HG03354 (cell line): ENCODE measurements at regions not wholly inside any gene's neighbourhood (a gene's known extent, or its start where the extent isn't known, plus 50 kb on each side); places are given as distances from the start of the nearest gene placed in this dataset.
"Not testable (repeated sequence)": the region's sequence is repeated elsewhere in the genome, so short reads cannot be mapped to it uniquely, and the experiment has no call there.

ENCODE experiments used
- ATAC-seq: cut with Tn5 transposase; IDR thresholded peaks from one replicate; pipeline ENCODE4 v1.9.1; 2021; ENCODE audit warnings: mild to moderate bottlenecking; ENCODE audit not compliant: unreplicated experiment, poor library complexity, severe bottlenecking

- ATAC-seq, result no peak
Observed at GRCh38 chrX:65838674-65839073, 171.2 kb downstream of the MSN start.

- ATAC-seq, result no peak
Observed at GRCh38 chrX:65837875-65838549, 170.6 kb downstream of the MSN start.

DNA sequence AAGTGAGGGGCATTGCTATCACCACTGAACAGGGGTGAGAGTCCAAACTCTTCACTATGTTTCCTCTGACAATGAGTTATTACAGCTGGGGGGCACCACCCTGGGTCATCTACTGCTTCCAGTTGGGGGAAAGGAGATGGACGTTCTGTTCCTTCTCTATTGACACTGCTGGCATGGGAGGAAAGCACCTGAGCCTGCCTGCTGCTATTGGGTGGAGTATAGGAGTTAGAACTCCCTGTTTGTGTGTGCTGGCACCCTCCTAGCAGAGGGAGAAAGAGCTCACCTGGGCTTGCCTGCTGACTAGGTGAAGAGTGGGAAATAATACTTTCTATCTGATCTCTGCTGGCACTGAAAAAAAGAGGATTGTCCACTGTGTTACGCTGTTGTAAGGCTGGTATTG is 163.8 kb downstream of the MSN start:
- ATAC-seq, result no peak

- no peak for ATAC-seq
Observed at GRCh38 chrX:65828599-65828998, 161.1 kb downstream of the MSN start.

DNA sequence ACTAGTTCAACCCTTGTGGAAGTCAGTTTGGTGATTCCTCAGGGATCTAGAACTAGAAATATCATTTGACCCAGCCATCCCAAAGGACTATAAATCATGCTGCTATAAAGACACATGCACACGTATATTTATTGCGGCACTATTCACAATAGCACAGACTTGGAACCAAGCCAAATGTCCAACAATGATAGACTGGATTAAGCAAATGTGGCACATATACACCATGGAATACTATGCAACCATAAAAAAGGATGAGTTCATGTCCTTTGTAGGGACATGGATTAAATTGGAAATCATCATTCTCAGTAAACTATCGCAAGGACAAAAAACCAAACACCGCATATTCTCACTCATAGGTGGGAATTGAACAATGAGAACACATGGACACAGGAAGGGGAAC is 157.8 kb downstream of the MSN start:
- ATAC-seq, result not testable (repeated sequence)

DNA sequence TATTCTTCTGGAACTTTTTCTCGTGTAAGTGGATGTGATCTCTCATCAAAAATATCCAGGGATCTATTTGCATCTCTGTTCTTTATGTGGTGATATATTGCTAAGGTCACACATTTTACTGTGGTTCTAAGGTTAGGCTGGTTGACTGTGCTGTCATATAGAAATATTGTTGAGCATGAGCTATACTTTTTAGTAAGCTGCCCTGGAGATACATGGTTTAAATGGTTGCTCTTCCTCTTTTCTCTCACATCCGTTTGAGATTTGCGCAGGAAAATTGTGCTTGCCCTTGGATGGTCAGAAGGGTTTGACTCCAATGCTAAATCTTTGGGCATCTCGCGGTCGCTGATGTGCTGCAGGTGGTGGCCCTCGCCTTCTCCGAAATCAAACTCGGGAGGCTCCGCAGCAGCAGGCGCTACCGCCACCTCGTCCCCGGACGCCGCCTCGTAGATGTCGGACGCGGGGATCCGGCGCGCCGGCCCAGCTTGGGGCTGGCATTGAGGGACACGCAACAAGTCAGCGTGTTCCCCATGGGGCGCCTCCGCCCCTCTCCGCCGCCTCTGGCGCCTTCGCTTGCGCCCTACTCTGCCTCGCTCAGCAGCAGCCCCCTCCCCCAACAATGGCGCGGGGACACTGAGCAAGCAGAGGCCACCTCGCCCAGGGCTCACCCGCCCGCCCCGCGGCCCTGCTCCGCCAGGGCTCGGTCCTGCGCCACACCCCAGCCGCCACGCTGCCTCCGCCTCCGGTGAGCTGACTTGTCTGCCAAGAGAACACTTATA is 154.5 kb downstream of the MSN start:
- peak; percentile 65 for ATAC-seq

DNA sequence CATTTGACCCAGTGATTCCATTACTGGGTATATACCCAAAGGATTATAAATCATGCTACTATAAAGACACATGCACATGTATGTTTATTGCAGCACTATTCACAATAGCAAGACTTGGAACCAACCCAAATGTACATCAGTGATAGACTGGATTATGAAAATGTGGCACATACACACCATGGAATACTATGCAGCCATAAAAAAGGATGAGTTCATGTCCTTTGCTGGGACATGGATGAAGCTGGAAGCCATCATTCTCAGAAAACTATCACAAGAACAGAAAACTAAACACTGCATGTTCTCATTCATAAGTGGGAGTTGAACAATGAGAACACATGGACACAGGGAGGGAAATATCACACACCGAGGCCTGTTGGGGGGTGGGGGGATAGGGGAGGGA is 152.5 kb downstream of the MSN start:
- ATAC-seq, result not testable (repeated sequence)

- no peak for ATAC-seq
Observed at GRCh38 chrX:65813245-65813644, 145.8 kb downstream of the MSN start.

- ATAC-seq, result no peak
Observed at GRCh38 chrX:65811558-65812228, 144.2 kb downstream of the MSN start.
